ENCODE measurements at regions not wholly inside any gene's neighbourhood (a gene's known extent, or its start where the extent isn't known, plus 50 kb on each side); places are given as distances from the start of the nearest gene placed in this dataset.

DNA sequence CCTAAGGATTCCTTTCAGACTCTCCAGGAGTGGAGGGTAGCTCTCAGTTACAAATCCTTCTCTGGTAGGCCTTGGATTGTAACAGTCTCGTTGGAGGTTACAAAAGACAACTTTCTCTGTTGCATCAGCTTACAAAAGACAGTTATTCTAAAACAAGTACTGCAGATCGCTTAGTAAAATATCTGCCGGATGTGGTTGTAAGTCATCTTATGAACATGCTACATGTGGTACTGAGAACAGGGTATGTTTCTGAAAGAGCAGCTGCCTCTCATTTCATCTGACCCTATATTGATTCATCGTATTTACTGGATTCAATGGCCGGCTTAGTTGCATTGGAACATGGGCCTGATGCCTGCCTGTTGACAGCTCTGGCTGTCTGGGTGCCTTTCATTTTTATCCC is 157.4 kb downstream of the PTCSC3 start:
- TF ChIP-seq, protein P1, sequence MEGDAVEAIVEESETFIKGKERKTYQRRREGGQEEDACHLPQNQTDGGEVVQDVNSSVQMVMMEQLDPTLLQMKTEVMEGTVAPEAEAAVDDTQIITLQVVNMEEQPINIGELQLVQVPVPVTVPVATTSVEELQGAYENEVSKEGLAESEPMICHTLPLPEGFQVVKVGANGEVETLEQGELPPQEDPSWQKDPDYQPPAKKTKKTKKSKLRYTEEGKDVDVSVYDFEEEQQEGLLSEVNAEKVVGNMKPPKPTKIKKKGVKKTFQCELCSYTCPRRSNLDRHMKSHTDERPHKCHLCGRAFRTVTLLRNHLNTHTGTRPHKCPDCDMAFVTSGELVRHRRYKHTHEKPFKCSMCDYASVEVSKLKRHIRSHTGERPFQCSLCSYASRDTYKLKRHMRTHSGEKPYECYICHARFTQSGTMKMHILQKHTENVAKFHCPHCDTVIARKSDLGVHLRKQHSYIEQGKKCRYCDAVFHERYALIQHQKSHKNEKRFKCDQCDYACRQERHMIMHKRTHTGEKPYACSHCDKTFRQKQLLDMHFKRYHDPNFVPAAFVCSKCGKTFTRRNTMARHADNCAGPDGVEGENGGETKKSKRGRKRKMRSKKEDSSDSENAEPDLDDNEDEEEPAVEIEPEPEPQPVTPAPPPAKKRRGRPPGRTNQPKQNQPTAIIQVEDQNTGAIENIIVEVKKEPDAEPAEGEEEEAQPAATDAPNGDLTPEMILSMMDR (conservative IDR thresholded peaks at IDR 0.05; ENCODE audit: low read length) = no peak
- no peak for TF ChIP-seq EZH2phosphoT487 (IDR thresholded peaks at IDR 0.05; ENCODE audit: borderline replicate concordance)

All from Loucy (cell line).